GM12892 (cell line): ENCODE measurements at regions not wholly inside any gene's neighbourhood (a gene's known extent, or its start where the extent isn't known, plus 50 kb on each side); places are given as distances from the start of the nearest gene placed in this dataset.

Experiments used
- DNase-seq: peaks from one replicate; pipeline ENCODE4 v3.0.0; 2011; ENCODE audit not compliant: insufficient read length
- FAIRE-seq: peaks from 2 replicates; lab custom pipeline; 2011; peaks lifted over from hg19 to GRCh38; lab: Jason Lieb, UNC
- POLR2A ChIP-seq: IDR thresholded peaks from 2 replicates; pipeline ENCODE4 v1.6.1; 2011; ENCODE audit warnings: low read depth, low read length, control low read depth
- POLR2AphosphoS5 ChIP-seq: IDR thresholded peaks from 2 replicates; pipeline ENCODE4 v1.6.1; 2011; ENCODE audit warnings: low read depth, low read length, control low read depth
- TAF1 ChIP-seq: IDR thresholded peaks from 2 replicates; pipeline ENCODE4 v1.6.1; 2011; ENCODE audit warnings: low read depth, mild to moderate bottlenecking, control low read depth, low read length, borderline replicate concordance

GRCh38 chr6:41404182-41404845 is 68.9 kb downstream of the NCR2 start:
- TF ChIP-seq TAF1, result no peak
- TF ChIP-seq POLR2AphosphoS5, result no peak
- TF ChIP-seq POLR2A, result no peak
- DNase-seq (no peak), FAIRE-seq (no peak)

- FAIRE-seq (no peak), DNase-seq (no peak)
- TF ChIP-seq TAF1, result no peak
- TF ChIP-seq POLR2AphosphoS5, result no peak
- TF ChIP-seq POLR2A, result no peak
Observed at GRCh38 chr6:41405941-41406727, 70.7 kb downstream of the NCR2 start.

- TF ChIP-seq TAF1 (no peak), POLR2A (no peak), POLR2AphosphoS5 (no peak)
- no peak for FAIRE-seq
- DNase-seq, result no peak
Observed at GRCh38 chr6:41406728-41407489, 71.5 kb downstream of the NCR2 start.

DNA sequence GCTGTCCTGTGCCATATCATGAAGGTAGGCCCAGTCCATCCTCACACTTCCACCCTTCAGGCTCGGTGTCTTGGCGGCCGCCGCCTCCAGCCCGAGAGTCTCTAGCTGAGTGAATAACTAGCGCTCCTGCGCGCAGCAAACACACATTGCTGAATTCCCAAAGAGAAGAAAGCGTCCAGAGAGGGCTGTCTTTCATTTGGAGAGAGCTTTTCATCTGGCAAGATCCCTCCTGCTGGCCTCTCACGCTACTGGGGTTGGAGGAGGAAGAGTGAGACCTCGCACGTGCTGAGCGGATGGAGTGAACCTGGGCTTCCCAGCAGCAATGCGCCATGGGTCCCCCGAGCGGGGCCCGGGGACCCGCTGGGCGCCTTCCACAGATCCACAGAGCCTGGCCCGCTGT is 73.2 kb downstream of the NCR2 start:
- FAIRE-seq (no peak), DNase-seq (no peak)
- TF ChIP-seq POLR2AphosphoS5 (no peak), POLR2A (no peak), TAF1 (no peak)

DNA sequence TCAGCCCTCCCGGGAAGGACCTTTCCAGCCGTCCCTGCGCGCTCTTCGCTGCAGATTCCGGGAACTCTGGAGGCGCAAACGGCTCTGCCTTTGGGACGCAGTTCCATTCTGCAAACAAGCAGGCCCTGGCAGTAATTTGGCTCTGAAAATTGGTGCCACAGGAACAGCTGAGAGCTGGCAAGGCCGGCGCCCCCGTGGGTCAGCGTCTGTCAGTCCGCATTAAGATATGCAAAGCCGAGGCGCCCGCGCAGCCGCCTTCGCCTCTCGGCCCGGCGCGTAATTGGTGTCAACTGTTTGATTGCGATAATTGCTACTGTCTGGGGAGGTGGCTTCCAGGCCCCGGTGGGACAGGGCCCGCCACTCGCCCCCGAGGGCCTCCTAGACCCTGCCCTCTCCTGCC is 73.6 kb downstream of the NCR2 start:
- TF ChIP-seq POLR2AphosphoS5 (no peak), TAF1 (no peak), POLR2A (no peak)
- FAIRE-seq (no peak), DNase-seq (no peak)

DNA sequence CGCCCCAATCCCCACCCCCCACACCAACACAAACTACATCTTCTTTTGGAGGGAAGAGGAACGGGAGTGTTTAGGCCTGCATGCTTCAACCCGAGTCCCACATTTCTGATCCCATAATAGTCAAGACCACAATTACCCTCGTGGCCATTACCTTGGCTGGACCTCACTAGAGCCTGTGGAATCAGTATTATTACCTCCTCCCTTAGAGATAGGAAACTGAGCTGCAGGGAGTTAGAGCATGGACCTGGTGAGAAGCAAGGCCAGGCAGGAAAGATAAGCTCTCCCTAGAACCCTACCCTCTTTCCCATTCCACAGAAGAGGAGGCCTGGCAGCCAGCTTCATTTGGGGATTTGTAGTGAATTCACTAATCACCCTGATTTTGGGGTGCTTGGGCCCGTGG is 74.1 kb downstream of the NCR2 start:
- DNase-seq (no peak), FAIRE-seq (no peak)
- TF ChIP-seq POLR2A, result no peak
- TF ChIP-seq POLR2AphosphoS5, result no peak
- no peak for TF ChIP-seq TAF1

GRCh38 chr6:41411961-41412360 is 76.6 kb downstream of the NCR2 start:
- FAIRE-seq (no peak), DNase-seq (no peak)
- TF ChIP-seq POLR2AphosphoS5 (no peak), TAF1 (no peak)

DNA sequence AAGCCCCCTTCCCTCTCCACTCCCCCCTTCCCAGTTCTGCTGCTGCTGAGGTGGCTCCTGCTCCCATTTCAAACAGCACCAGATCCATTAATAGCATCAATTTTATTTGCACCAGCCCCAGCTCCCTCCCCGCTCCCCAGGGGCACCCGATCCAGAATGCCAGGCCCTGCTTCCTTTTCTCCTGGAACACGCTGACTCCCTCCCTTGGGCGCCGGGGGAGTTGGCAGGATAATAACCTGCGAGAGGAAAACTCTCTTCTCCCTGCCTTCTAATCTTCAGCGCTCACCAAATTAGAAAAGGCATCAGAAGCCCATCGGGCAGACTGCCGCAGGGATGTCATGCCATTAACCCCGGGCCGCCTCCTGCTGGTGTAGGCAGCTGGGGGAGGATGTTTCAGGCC is 77.8 kb downstream of the NCR2 start:
- FAIRE-seq, result no peak
- no peak for DNase-seq
- no peak for TF ChIP-seq TAF1
- no peak for TF ChIP-seq POLR2AphosphoS5
- no peak for TF ChIP-seq POLR2A

GRCh38 chr6:41416501-41416837 is 81.1 kb downstream of the NCR2 start:
- no peak for FAIRE-seq
- DNase-seq, result no peak
- no peak for TF ChIP-seq TAF1
- no peak for TF ChIP-seq POLR2AphosphoS5
- TF ChIP-seq POLR2A, result no peak

- no peak for FAIRE-seq
- TF ChIP-seq POLR2A (no peak), POLR2AphosphoS5 (no peak), TAF1 (no peak)
- no peak for DNase-seq
Observed at GRCh38 chr6:41418741-41419140, 83.3 kb downstream of the NCR2 start.

DNA sequence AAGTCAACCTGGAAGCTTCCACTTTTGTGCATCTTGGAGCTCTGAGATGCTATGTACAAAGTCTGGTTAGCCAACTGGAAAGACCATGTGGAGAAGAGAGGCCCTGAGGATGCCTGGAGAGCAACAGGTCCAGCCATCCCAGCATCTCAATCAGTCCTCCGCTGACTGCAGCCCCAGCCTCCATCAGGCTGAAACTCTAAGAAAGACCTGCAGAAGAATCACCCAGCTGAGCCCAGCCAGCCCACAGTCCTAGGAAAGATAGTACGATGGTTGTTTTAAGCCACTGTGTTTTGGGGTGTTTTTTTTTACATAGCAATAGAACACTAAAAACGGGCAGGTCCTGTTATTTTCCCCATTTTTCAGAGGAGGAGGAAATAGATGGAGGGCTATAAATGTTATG is 84.0 kb downstream of the NCR2 start:
- FAIRE-seq (no peak), DNase-seq (no peak)
- TF ChIP-seq TAF1 (no peak), POLR2AphosphoS5 (no peak), POLR2A (no peak)
